ENCODE measurements at regions not wholly inside any gene's neighbourhood (a gene's known extent, or its start where the extent isn't known, plus 50 kb on each side); places are given as distances from the start of the nearest gene placed in this dataset.

DNA sequence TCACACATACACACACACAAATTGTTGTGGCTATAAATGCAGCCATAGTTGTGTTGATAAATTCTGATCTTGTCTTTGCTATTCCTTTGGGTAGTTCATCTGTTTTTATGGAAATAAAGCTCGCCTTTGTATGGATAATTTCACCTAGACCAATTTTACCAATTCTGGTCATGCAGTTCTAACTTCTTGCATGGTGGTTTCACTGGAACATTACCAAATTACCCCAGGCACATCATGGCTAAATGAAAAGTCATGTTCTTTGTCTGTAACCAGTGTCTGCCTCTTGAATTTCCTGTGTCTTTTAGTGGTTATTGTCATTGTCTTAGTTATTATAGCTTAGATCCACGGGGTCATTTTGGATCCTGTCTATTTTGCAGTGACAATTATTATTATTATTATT is 50.3 kb upstream of the TMC1 start:
- no peak overlapping the region for H3K27ac Mint-ChIP-seq
- no peak for DNase-seq
- H3K27me3 ChIP-seq (ENCODE audit: control insufficient read depth in 1 of 2, insufficient read depth in 2 of 2, low read length in 2 of 2), result no peaks in the 10 kb centered on the region
- intact Hi-C loops (cut with DNase I, micrococcal nuclease), result loop anchor here in 1 of 2 experiments (5.0 to 10.0 kb wide), 2 partner anchors 46 to 56 kb away; no protein-coding TSS in a partner anchor
- H3K9me3 ChIP-seq (ENCODE audit: control insufficient read depth in 1 of 2, insufficient read depth in 1 of 2, low read length in 2 of 2), result no peaks in the 10 kb centered on the region
- H3K27me3 Mint-ChIP-seq, result no peaks in the 10 kb centered on the region
- no peaks in the 10 kb centered on the region for H3K36me3 ChIP-seq (ENCODE audit: insufficient read depth, low read length)
- H3K4me3 Mint-ChIP-seq, result no peak overlapping the region
- H3K4me1 ChIP-seq (ENCODE audit: insufficient read depth, low read length), result no peaks in the 10 kb centered on the region
- no peak for ATAC-seq (ENCODE audit: poor library complexity)
- ChIA-PET CTCF (interaction anchor here (0.7 kb wide), 1 partner anchor 178 kb away, joined by 3 read pairs; no protein-coding TSS in a partner anchor), POLR2A (no interaction called here)
- no peaks in the 10 kb centered on the region for H3K4me1 Mint-ChIP-seq (ENCODE audit: low read depth)
- H3K36me3 Mint-ChIP-seq (ENCODE audit: low read depth), result no peaks in the 10 kb centered on the region
- H3K9me3 Mint-ChIP-seq, result no peaks in the 10 kb centered on the region
- TF ChIP-seq CTCF (IDR thresholded peaks at IDR 0.05), result no peak
- no peak overlapping the region for H3K4me3 ChIP-seq (ENCODE audit: low read length)
- H3K27ac ChIP-seq (ENCODE audit: low read depth in 1 of 2, low read length in 2 of 2), result no peak overlapping the region

GRCh38 chr9:72467766-72468738 is 53.4 kb upstream of the TMC1 start:
- Histone ChIP-seq H3K36me3 (ENCODE audit: insufficient read depth, low read length) (no peaks in the 10 kb centered on the region), H3K27me3 (ENCODE audit: control insufficient read depth in 1 of 2, insufficient read depth in 2 of 2, low read length in 2 of 2) (no peaks in the 10 kb centered on the region), H3K4me3 (ENCODE audit: low read length) (no peak overlapping the region), H3K4me1 (ENCODE audit: insufficient read depth, low read length) (no peaks in the 10 kb centered on the region), H3K27ac (ENCODE audit: low read depth in 1 of 2, low read length in 2 of 2) (no peak overlapping the region), H3K9me3 (ENCODE audit: control insufficient read depth in 1 of 2, insufficient read depth in 1 of 2, low read length in 2 of 2) (no peaks in the 10 kb centered on the region)
- ChIA-PET CTCF (no interaction called here), POLR2A (no interaction called here)
- no peak for TF ChIP-seq CTCF (IDR thresholded peaks at IDR 0.05)
- H3K27me3 Mint-ChIP-seq, result no peaks in the 10 kb centered on the region
- no peaks in the 10 kb centered on the region for H3K9me3 Mint-ChIP-seq
- intact Hi-C loops (cut with DNase I, micrococcal nuclease), result no loop called here
- DNase-seq (no peak), ATAC-seq (ENCODE audit: poor library complexity) (no peak)
- peaks cover 4% of the 10 kb centered on the region for H3K4me1 Mint-ChIP-seq (ENCODE audit: low read depth)
- no peak overlapping the region for H3K4me3 Mint-ChIP-seq
- no peaks in the 10 kb centered on the region for H3K36me3 Mint-ChIP-seq (ENCODE audit: low read depth)
- no peak overlapping the region for H3K27ac Mint-ChIP-seq

DNA sequence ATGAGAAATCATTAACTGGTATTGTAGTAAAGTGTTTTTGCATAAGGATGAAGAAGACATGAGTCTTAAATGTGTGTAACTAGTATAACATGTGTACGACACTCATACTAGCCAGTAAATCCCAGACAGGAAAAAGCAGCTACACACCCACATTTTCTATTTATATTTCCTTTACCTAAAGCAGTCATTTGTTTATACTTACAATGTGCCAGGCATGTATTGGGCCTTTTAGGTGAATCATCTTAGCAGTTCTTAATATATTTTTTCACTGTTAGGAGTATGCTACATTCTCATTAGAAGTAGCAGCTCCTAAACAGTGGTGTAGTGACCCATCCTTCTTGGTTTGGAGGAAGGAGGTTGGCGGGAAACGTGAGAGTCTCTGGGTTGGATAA is 55.8 kb upstream of the TMC1 start:
- ChIA-PET CTCF (interaction anchor here (1.4 kb wide), 1 partner anchor 184 kb away, joined by 3 read pairs; no protein-coding TSS in a partner anchor), POLR2A (no interaction called here)
- no peaks in the 10 kb centered on the region for H3K9me3 ChIP-seq (ENCODE audit: control insufficient read depth in 1 of 2, insufficient read depth in 1 of 2, low read length in 2 of 2)
- no peaks in the 10 kb centered on the region for H3K9me3 Mint-ChIP-seq
- TF ChIP-seq CTCF (IDR thresholded peaks at IDR 0.05), result no peak
- DNase-seq (no peak), ATAC-seq (ENCODE audit: poor library complexity) (no peak)
- H3K36me3 ChIP-seq (ENCODE audit: insufficient read depth, low read length), result no peaks in the 10 kb centered on the region
- peaks cover 4% of the 10 kb centered on the region for H3K4me1 Mint-ChIP-seq (ENCODE audit: low read depth)
- intact Hi-C loops (cut with DNase I, micrococcal nuclease), result no loop called here
- H3K27ac ChIP-seq (ENCODE audit: low read depth in 1 of 2, low read length in 2 of 2), result no peak overlapping the region
- no peak overlapping the region for H3K4me3 Mint-ChIP-seq
- H3K27me3 ChIP-seq (ENCODE audit: control insufficient read depth in 1 of 2, insufficient read depth in 2 of 2, low read length in 2 of 2), result no peaks in the 10 kb centered on the region
- H3K36me3 Mint-ChIP-seq (ENCODE audit: low read depth), result no peaks in the 10 kb centered on the region
- no peaks in the 10 kb centered on the region for H3K27me3 Mint-ChIP-seq
- no peak overlapping the region for H3K4me3 ChIP-seq (ENCODE audit: low read length)
- H3K4me1 ChIP-seq (ENCODE audit: insufficient read depth, low read length), result no peaks in the 10 kb centered on the region
- no peak overlapping the region for H3K27ac Mint-ChIP-seq
